Loucy (cell line): ENCODE measurements at regions not wholly inside any gene's neighbourhood (a gene's known extent, or its start where the extent isn't known, plus 50 kb on each side); places are given as distances from the start of the nearest gene placed in this dataset.

Experiments
- CTCF ChIP-seq: fragments of 200-600 bp; sonication (generic); conservative IDR thresholded peaks from 2 replicates; pipeline ENCODE4 v1.5.1; 2014; ENCODE audit warnings: mild to moderate bottlenecking, antibody characterized with exemption, low read length
- EZH2phosphoT487 ChIP-seq: fragments of 200-600 bp; IDR thresholded peaks from 2 replicates; pipeline ENCODE4 v1.6.1; 2018; ENCODE audit warnings: antibody characterized with exemption, mild to moderate bottlenecking, moderate library complexity, borderline replicate concordance

- no peak for TF ChIP-seq CTCF
- no peak for TF ChIP-seq EZH2phosphoT487
Observed at GRCh38 chr3:25214034-25214433, 214.0 kb upstream of the RARB start.
